GM19395 (cell line): ENCODE measurements at regions not wholly inside any gene's neighbourhood (a gene's known extent, or its start where the extent isn't known, plus 50 kb on each side); places are given as distances from the start of the nearest gene placed in this dataset.
A peak's percentile ranks its signal among the peaks of the same experiment; 100 is the strongest.
"Not testable (repeated sequence)": the region's sequence is repeated elsewhere in the genome, so short reads cannot be mapped to it uniquely, and the experiment has no call there.

ENCODE experiments used
- ATAC-seq: cut with Tn5 transposase; IDR thresholded peaks from one replicate; pipeline ENCODE4 v1.9.1; 2021; ENCODE audit warnings: mild to moderate bottlenecking, moderate library complexity; ENCODE audit not compliant: unreplicated experiment

GRCh38 chr2:219830353-219830738, 202.9 kb downstream of the SLC4A3 start:
- no peak for ATAC-seq

GRCh38 chr2:219831957-219832356, 204.5 kb downstream of the SLC4A3 start:
- no peak for ATAC-seq

DNA sequence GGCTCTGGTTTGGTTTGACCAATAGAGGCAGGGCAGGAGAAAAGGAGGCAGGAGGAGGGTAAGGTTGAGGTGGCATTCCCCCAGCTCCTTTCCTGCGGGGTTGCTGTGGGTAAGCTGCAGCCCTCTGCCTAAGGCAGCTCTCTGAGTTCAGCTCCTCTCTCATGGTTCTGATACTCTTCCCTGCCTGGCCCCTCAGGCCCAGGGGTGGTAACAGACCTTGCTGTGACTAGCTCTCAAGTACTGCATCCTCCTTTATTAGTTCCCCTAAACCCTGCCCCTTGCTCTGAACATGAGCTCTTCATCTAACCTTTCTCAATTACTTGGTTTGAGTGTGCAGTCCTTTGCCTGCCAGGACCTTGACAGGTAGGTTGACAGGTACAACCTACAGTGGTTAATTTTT, 205.5 kb downstream of the SLC4A3 start:
- no peak for ATAC-seq

DNA sequence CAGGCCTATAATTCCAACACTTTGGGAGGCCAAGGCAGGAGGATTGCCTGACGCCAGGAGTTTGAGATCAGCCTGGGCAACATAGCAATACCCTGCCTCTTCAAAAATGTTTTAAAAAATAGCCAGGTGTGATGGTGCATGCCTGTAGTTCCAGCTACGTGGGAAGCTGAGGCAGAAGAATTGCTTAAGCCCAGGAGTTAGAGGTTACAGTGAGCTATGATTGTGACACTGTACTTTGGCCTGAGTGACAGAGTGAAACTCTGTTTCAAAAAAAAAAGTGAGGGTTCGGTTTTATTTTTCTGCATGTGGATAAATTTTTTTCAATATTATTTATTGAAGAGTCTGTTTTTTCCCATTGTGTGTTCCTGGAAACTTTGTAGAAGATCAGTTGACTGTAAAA, 208.1 kb downstream of the SLC4A3 start:
- no peak for ATAC-seq

DNA sequence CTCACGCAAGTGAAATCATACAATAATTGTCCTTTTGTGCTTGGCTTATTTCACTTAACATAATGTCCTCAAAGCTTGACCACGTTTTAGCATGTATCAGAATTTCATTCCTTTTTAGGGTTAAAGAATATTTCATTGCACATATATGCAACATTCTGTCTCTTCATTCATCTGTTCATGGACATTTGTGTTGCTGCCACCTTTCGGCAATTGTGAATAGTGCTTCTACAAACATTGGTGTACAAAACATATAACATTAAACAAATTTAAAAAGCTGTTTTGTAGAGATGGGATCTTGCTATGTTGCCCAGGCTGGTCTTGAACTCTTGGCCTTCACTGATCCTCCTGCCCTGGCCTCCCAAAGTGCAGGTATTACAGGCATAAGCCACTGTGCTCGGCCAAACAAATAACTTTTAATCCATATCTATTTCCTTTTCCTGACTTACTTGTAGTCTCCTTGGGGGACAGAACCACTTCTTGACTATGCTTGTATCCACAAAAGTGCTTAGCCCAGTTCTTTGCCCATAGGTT, 209.3 kb downstream of the SLC4A3 start:
- ATAC-seq = no peak

- peak; percentile 98 for ATAC-seq
These were observed 217.1 kb downstream of the SLC4A3 start for GRCh38 chr2:219844401-219845091.

DNA sequence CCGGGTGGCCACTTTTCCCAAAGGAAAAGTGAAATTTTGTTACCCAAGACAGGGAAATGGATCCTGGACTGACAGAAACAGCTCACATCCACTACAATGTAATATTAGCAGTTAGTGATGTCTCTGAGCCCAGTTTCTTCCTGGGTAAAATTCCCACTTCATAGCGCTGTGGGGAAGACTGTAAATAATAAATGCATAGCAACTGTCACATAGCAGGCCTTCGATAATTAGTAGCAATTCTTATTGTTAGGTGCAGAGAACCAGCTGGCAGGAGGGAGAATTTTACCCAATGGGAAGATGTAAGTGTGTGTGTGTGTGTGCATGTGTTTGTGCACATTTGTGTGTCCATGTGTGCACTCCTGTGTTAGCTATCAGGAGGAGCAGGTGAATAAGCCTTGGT, 221.5 kb downstream of the SLC4A3 start:
- ATAC-seq = no peak

GRCh38 chr2:219851169-219851568, 223.7 kb downstream of the SLC4A3 start:
- no peak for ATAC-seq

DNA sequence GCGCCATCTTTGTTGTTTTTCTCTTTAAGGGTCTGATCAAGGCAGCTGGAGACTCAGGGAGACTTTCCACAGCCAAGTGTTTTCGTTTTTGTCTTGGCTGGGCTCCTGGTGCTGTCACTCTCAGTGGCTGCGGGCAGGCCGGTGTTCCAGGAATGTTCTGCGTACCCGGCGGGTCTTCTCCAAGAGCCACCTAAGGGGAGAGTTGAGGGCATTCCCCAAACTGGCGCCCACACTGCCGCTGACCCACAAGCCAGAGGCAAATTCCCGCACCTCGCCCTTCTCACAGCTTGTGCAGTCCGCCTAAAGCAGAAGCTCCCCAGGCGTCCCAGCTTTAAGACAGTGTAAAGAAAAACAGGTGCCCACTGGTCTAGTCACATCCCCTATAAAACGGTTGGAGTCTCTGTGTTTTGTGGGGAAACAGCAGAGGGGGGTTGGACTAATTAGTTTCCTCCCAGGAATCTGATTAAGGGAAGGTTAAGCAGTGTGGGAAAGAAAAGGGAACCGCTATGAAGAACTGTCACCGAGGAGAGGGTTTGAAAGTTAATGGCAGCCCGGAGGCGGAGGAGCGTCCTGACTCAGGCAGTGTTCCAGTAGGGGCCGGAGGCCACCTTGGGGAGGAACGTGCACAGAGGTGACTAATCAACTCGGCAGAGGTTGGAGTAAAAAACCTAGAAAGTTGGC, 224.5 kb downstream of the SLC4A3 start:
- no peak for ATAC-seq

GRCh38 chr2:219852626-219853025, 225.2 kb downstream of the SLC4A3 start:
- no peak for ATAC-seq

GRCh38 chr2:219856602-219857001, 229.2 kb downstream of the SLC4A3 start:
- ATAC-seq = no peak

DNA sequence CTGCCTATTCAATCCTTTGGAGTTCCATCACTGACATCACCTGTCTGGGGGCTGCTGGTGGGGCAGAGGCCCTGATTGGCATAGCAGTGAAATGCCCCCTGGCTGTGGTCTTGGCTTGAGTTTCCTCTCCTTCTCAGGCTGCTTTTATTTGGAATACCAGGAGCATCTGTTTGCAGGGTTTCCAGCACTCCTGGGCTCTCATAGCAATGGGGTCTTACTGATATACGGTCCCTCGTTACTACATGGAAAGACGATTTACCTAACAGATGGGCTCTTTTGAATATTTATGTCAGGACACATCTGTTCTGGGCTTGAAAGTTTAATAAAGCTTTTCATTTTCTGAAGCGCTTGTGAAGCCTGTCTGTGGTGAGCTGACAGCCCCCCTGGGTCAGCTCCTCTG, 230.3 kb downstream of the SLC4A3 start:
- ATAC-seq = no peak

GRCh38 chr2:219861307-219861706, 233.9 kb downstream of the SLC4A3 start:
- ATAC-seq = no peak

DNA sequence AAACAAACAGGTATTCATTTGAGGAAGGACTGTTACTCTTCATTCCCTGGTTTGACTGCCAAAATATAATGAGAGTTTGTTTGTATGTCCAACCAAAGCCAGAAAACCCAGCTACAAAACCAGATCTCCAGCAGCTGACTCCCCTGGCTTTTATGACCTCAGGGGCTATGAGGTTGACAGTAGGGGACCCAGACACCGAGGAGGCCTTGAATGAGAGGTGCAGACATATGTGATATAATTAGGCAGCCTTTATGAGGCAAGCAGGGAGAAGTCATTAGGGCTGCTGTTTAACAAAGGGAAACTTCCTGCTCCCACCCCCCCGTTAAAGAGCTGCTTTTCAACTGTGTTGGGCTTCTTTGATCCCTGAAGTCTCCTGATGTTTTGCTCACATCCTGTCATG, 236.7 kb downstream of the SLC4A3 start:
- no peak for ATAC-seq

DNA sequence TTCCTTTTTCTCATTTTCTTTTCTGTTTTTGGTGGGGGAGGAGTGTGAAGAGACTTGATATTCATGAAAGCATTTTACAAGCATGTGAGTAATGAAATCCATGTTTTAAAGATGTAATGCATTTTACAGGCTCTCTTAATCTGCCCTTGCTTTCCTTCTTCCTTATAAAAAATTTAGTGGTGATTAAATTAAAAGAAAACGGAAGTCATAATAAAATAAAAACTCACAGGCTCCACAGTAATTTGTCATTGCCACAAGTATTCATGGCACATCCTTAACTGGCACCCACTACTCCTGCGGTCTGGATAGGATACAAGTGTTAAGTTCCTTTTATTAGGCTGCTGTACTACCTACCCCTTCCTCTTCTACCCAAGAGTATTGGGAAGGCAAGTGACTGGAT, 241.2 kb downstream of the SLC4A3 start:
- no peak for ATAC-seq

GRCh38 chr2:219870041-219870440, 242.6 kb downstream of the SLC4A3 start:
- ATAC-seq = no peak

- no peak for ATAC-seq
These were observed 243.9 kb downstream of the SLC4A3 start for GRCh38 chr2:219871351-219871750.

DNA sequence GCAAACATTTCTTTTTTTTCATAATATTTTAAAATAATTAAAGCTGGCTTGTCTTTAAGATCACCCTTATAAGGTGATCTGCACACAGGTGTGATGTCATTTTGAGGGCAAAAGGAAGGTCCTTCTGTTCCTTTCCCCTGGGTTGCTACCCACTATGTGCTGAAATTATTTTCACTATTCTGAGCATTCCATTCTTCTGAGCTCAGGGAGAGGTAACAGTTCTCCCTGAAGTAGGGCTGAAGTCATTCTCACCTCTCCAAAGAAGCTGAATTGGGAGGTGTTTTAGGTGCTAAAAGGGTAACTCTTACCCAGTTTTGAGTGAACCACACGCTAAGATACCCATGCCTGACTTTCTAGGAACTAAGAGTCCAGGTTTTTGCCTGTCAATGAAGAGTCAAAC, 247.6 kb downstream of the SLC4A3 start:
- no peak for ATAC-seq

- not testable (repeated sequence) for ATAC-seq
These were observed 248.6 kb downstream of the SLC4A3 start for GRCh38 chr2:219875986-219876385.

- no peak for ATAC-seq
These were observed 249.5 kb downstream of the SLC4A3 start for GRCh38 chr2:219876931-219877330.

DNA sequence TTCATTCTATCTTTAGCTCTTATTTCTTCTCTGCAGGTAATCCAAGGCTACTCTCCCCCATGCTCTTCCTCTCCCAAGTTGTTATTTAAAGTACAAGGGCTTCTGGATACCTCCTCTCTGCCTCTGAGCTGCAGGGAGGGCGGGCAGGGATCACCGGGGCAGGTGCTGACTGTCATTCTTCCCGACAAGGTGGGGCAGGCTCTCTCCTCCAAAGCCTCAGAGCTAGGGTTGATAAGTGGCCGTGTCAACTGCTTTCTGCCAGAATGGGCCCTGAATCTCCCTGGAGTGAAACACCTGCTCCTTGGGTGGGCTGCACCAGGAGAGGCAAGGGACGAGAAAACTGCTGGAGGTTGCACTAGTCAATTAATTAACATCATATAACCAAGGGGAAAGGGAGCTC, 250.3 kb downstream of the SLC4A3 start:
- no peak for ATAC-seq

DNA sequence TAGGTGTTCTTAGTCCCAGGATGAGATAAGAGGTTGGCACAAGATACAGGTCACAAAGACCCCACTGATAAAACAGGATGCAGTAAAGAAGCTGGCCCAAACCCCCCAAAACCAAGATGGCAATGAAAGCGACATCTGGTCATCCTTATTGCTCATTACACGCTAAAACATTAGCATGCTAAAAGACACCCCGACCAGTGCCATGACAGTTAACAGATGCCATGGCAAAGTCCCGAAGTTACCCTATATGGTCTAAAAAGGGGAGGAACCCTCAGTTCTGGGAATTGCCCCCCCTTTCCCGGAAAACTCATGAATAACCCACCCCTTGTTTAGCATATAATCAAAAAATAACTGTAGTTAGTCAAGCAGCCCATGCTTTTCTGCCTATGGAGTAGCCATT, 251.1 kb downstream of the SLC4A3 start:
- ATAC-seq = no peak

- ATAC-seq = no peak
These were observed 254.4 kb downstream of the SLC4A3 start for GRCh38 chr2:219881851-219882250.
